CD8-positive, alpha-beta memory T cell (primary cell): ENCODE measurements at regions not wholly inside any gene's neighbourhood (a gene's known extent, or its start where the extent isn't known, plus 50 kb on each side); places are given as distances from the start of the nearest gene placed in this dataset.

Experiments
- CTCF ChIA-PET: fragments of 350-600 bp; sonication (Branson Sonifier 250); formaldehyde crosslinking; loops from one replicate; lab custom pipeline; 2021; ENCODE audit warnings: antibody characterized with exemption; lab: Charles Lee
- POLR2A ChIA-PET: fragments of 350-600 bp; sonication (Branson Sonifier 250); formaldehyde crosslinking; loops from one replicate; lab custom pipeline; 2021; ENCODE audit warnings: antibody characterized with exemption; lab: Charles Lee
- DNase-seq, 5 donors: peaks; one replicate each; pipeline versions ENCODE4 v3.0.0 to v3.0.0-alpha.2; 2020 to 2022; ENCODE audit warnings: mixed read lengths in 1 of 5
- H3K27ac ChIP-seq: one replicate; pipeline ENCODE4 v1.7.0; 2013; ENCODE audit warnings: low read depth, mild to moderate bottlenecking, low read length, moderate library complexity
- H3K27me3 ChIP-seq: 2 replicates; pipeline ENCODE4 v1.7.0; 2013; ENCODE audit warnings: low read length, mild to moderate bottlenecking; ENCODE audit not compliant: insufficient read depth, poor library complexity, severe bottlenecking
- H3K36me3 ChIP-seq: 2 replicates; pipeline ENCODE4 v1.7.0; 2013; ENCODE audit warnings: mild to moderate bottlenecking, low read length, moderate library complexity; ENCODE audit not compliant: insufficient read depth
- H3K4me1 ChIP-seq: 2 replicates; pipeline ENCODE4 v1.7.0; 2013; ENCODE audit warnings: mild to moderate bottlenecking, low read length, moderate library complexity; ENCODE audit not compliant: insufficient read depth
- H3K4me3 ChIP-seq: 2 replicates; pipeline ENCODE4 v1.7.0; 2013; ENCODE audit warnings: mild to moderate bottlenecking, low read length
- H3K9me3 ChIP-seq: 2 replicates; pipeline ENCODE4 v1.7.0; 2013; ENCODE audit warnings: mild to moderate bottlenecking, low read length
- H3K27ac Mint-ChIP-seq, 8 donors: one replicate each; pipeline ENCODE4 v1.8.0; 2020 to 2021; ENCODE audit warnings: mixed read lengths in 8 of 8, mild to moderate bottlenecking in 6 of 8, inconsistent platforms in 3 of 8, moderate library complexity in 3 of 8
- H3K27me3 Mint-ChIP-seq, 2 donors: one replicate each; pipeline ENCODE4 v1.8.0; 2020 to 2021; ENCODE audit warnings: mixed read lengths in 2 of 2, mild to moderate bottlenecking in 1 of 2, moderate library complexity in 1 of 2
- H3K36me3 Mint-ChIP-seq, 3 donors: one replicate each; pipeline ENCODE4 v1.8.0; 2020 to 2021; ENCODE audit warnings: mixed read lengths in 3 of 3, inconsistent platforms in 1 of 3, mild to moderate bottlenecking in 1 of 3
- H3K4me1 Mint-ChIP-seq, 3 donors: one replicate each; pipeline ENCODE4 v1.8.0; 2020 to 2021; ENCODE audit warnings: mixed read lengths in 3 of 3, inconsistent platforms in 1 of 3, mild to moderate bottlenecking in 1 of 3
- H3K4me3 Mint-ChIP-seq, 7 donors: one replicate each; pipeline ENCODE4 v1.8.0; 2020 to 2021; ENCODE audit warnings: mixed read lengths in 7 of 7, mild to moderate bottlenecking in 6 of 7, moderate library complexity in 4 of 7, inconsistent platforms in 2 of 7
- H3K9me3 Mint-ChIP-seq, 5 donors: one replicate each; pipeline ENCODE4 v1.8.0; 2020 to 2022; ENCODE audit warnings: mixed read lengths in 5 of 5, mild to moderate bottlenecking in 3 of 5, moderate library complexity in 2 of 5, inconsistent platforms in 1 of 5

GRCh38 chr6:149234051-149234962, 83.2 kb upstream of the TAB2 start:
- H3K27me3 ChIP-seq: no peaks in the 10 kb centered on the region
- H3K36me3 ChIP-seq: no peaks in the 10 kb centered on the region
- ChIA-PET POLR2A (no interaction called here), CTCF (interaction anchor here (0.7 kb wide), 1 partner anchor 64 kb away, joined by 4 read pairs; no protein-coding TSS in a partner anchor)
- DNase-seq: peak in 2 of 5 donors; percentile 36 to 59
- Mint-ChIP-seq H3K27me3 (no peaks in the 10 kb centered on the region), H3K27ac (peak overlapping the region; percentile 75 to 98 (median 92)), H3K36me3 (peaks cover 0 to 14% (median 2%) of the 10 kb centered on the region in 3 donors), H3K4me1 (peaks cover 39 to 54% (median 49%) of the 10 kb centered on the region in 3 donors), H3K4me3 (peak overlapping the region; percentile 47 to 79 (median 70)), H3K9me3 (no peaks in the 10 kb centered on the region)
- H3K9me3 ChIP-seq: no peaks in the 10 kb centered on the region
- H3K4me3 ChIP-seq: peak overlapping the region; percentile 28
- H3K27ac ChIP-seq: peak overlapping the region; percentile 8
- peaks cover 46% of the 10 kb centered on the region for H3K4me1 ChIP-seq

- Mint-ChIP-seq H3K9me3 (peaks cover under 1 to 6% (median 2%) of the 10 kb centered on the region in 5 donors), H3K27ac (peak overlapping the region in 6 of 8 donors; percentile 4 to 97 (median 77)), H3K4me1 (peaks cover 39 to 53% (median 49%) of the 10 kb centered on the region in 3 donors), H3K27me3 (no peaks in the 10 kb centered on the region), H3K36me3 (peaks cover 0 to 23% (median 2%) of the 10 kb centered on the region in 3 donors), H3K4me3 (peak overlapping the region in 2 of 7 donors; percentile 10 to 73)
- no peak overlapping the region for H3K4me3 ChIP-seq
- DNase-seq: no peak
- ChIA-PET POLR2A (no interaction called here), CTCF (no interaction called here)
- H3K36me3 ChIP-seq: no peaks in the 10 kb centered on the region
- no peak overlapping the region for H3K27ac ChIP-seq
- H3K9me3 ChIP-seq: no peaks in the 10 kb centered on the region
- H3K27me3 ChIP-seq: no peaks in the 10 kb centered on the region
- H3K4me1 ChIP-seq: peaks cover 46% of the 10 kb centered on the region
Measured at GRCh38 chr6:149235130-149235561, 82.4 kb upstream of the TAB2 start.

- no peaks in the 10 kb centered on the region for H3K9me3 ChIP-seq
- Mint-ChIP-seq H3K4me1 (peaks cover 36 to 42% (median 40%) of the 10 kb centered on the region in 3 donors), H3K27ac (no peak overlapping the region), H3K36me3 (peaks cover 0 to 30% (median 2%) of the 10 kb centered on the region in 3 donors), H3K4me3 (no peak overlapping the region), H3K27me3 (no peaks in the 10 kb centered on the region), H3K9me3 (peaks cover 4 to 11% (median 8%) of the 10 kb centered on the region in 5 donors)
- no peak overlapping the region for H3K4me3 ChIP-seq
- H3K27me3 ChIP-seq: no peaks in the 10 kb centered on the region
- no peak overlapping the region for H3K27ac ChIP-seq
- POLR2A ChIA-PET: no interaction called here
- no peak for DNase-seq
- CTCF ChIA-PET: no interaction called here
- H3K4me1 ChIP-seq: peaks cover 43% of the 10 kb centered on the region
- no peaks in the 10 kb centered on the region for H3K36me3 ChIP-seq
Measured at GRCh38 chr6:149236589-149236988, 80.9 kb upstream of the TAB2 start.

GRCh38 chr6:149237464-149237863, 80.0 kb upstream of the TAB2 start:
- Mint-ChIP-seq H3K36me3 (peaks cover 0 to 37% (median 2%) of the 10 kb centered on the region in 3 donors), H3K9me3 (peaks cover 4 to 14% (median 8%) of the 10 kb centered on the region in 5 donors), H3K27me3 (no peaks in the 10 kb centered on the region), H3K4me1 (peaks cover 30 to 34% (median 31%) of the 10 kb centered on the region in 3 donors), H3K4me3 (no peak overlapping the region), H3K27ac (no peak overlapping the region)
- H3K9me3 ChIP-seq: no peaks in the 10 kb centered on the region
- no peaks in the 10 kb centered on the region for H3K27me3 ChIP-seq
- no peak overlapping the region for H3K4me3 ChIP-seq
- no peaks in the 10 kb centered on the region for H3K36me3 ChIP-seq
- ChIA-PET POLR2A (no interaction called here), CTCF (no interaction called here)
- peaks cover 34% of the 10 kb centered on the region for H3K4me1 ChIP-seq
- no peak overlapping the region for H3K27ac ChIP-seq
- no peak for DNase-seq

- H3K9me3 ChIP-seq: no peaks in the 10 kb centered on the region
- no peak overlapping the region for H3K4me3 ChIP-seq
- no peaks in the 10 kb centered on the region for H3K36me3 ChIP-seq
- peaks cover 0 to 45% (median 2%) of the 10 kb centered on the region in 3 donors for H3K36me3 Mint-ChIP-seq
- peaks cover 7 to 11% (median 9%) of the 10 kb centered on the region in 3 donors for H3K4me1 Mint-ChIP-seq
- H3K9me3 Mint-ChIP-seq: peaks cover 4 to 14% (median 8%) of the 10 kb centered on the region in 5 donors
- H3K27me3 ChIP-seq: no peaks in the 10 kb centered on the region
- no peak overlapping the region for H3K4me3 Mint-ChIP-seq
- ChIA-PET CTCF (no interaction called here), POLR2A (no interaction called here)
- H3K27ac Mint-ChIP-seq: no peak overlapping the region
- no peaks in the 10 kb centered on the region for H3K27me3 Mint-ChIP-seq
- DNase-seq: no peak
- peaks cover 12% of the 10 kb centered on the region for H3K4me1 ChIP-seq
- H3K27ac ChIP-seq: no peak overlapping the region
Measured at GRCh38 chr6:149239573-149240209, 77.8 kb upstream of the TAB2 start.

GRCh38 chr6:149242883-149243282, 74.6 kb upstream of the TAB2 start:
- no peaks in the 10 kb centered on the region for H3K9me3 ChIP-seq
- Mint-ChIP-seq H3K4me3 (no peak overlapping the region), H3K27me3 (no peaks in the 10 kb centered on the region), H3K4me1 (no peaks in the 10 kb centered on the region), H3K9me3 (peaks cover 4 to 14% (median 8%) of the 10 kb centered on the region in 5 donors), H3K36me3 (peaks cover 0 to 41% (median 2%) of the 10 kb centered on the region in 3 donors), H3K27ac (no peak overlapping the region)
- H3K4me3 ChIP-seq: no peak overlapping the region
- H3K4me1 ChIP-seq: peaks cover 9% of the 10 kb centered on the region
- ChIA-PET POLR2A (no interaction called here), CTCF (no interaction called here)
- H3K36me3 ChIP-seq: no peaks in the 10 kb centered on the region
- no peaks in the 10 kb centered on the region for H3K27me3 ChIP-seq
- DNase-seq: no peak
- H3K27ac ChIP-seq: no peak overlapping the region

- Mint-ChIP-seq H3K4me1 (peaks cover 9 to 11% (median 10%) of the 10 kb centered on the region in 3 donors), H3K4me3 (no peak overlapping the region), H3K36me3 (peaks cover 0 to 32% (median 0%) of the 10 kb centered on the region in 3 donors), H3K27ac (no peak overlapping the region), H3K27me3 (no peaks in the 10 kb centered on the region), H3K9me3 (peaks cover 4 to 14% (median 8%) of the 10 kb centered on the region in 5 donors)
- Histone ChIP-seq H3K4me3 (no peak overlapping the region), H3K27ac (no peak overlapping the region), H3K36me3 (no peaks in the 10 kb centered on the region), H3K4me1 (peaks cover 17% of the 10 kb centered on the region), H3K9me3 (no peaks in the 10 kb centered on the region), H3K27me3 (no peaks in the 10 kb centered on the region)
- ChIA-PET CTCF (no interaction called here), POLR2A (no interaction called here)
- no peak for DNase-seq
Measured at GRCh38 chr6:149244105-149244504, 73.4 kb upstream of the TAB2 start.
